IPS-18a (cell line): ENCODE measurements at regions not wholly inside any gene's neighbourhood (a gene's known extent, or its start where the extent isn't known, plus 50 kb on each side); places are given as distances from the start of the nearest gene placed in this dataset.

Experiments
- H3K27ac ChIP-seq: one replicate; pipeline ENCODE4 v1.5.1; 2013; ENCODE audit warnings: low read length
- H3K27me3 ChIP-seq: one replicate; pipeline ENCODE4 v1.6.1; 2013; ENCODE audit warnings: mild to moderate bottlenecking, low read length; ENCODE audit not compliant: control insufficient read depth, insufficient read depth
- H3K36me3 ChIP-seq: one replicate; pipeline ENCODE4 v1.6.1; 2013; ENCODE audit warnings: low read depth, low read length; ENCODE audit not compliant: control insufficient read depth
- H3K4me1 ChIP-seq: one replicate; pipeline ENCODE4 v1.6.1; 2013; ENCODE audit warnings: low read depth, low read length; ENCODE audit not compliant: control insufficient read depth
- H3K4me3 ChIP-seq: one replicate; pipeline ENCODE4 v1.5.1; 2013; ENCODE audit warnings: low read length
- H3K9ac ChIP-seq: one replicate; pipeline ENCODE4 v1.6.1; 2013; ENCODE audit warnings: mild to moderate bottlenecking, low read length, moderate library complexity
- H3K9me3 ChIP-seq: one replicate; pipeline ENCODE4 v1.6.1; 2013; ENCODE audit warnings: low read depth, low read length; ENCODE audit not compliant: control insufficient read depth

DNA sequence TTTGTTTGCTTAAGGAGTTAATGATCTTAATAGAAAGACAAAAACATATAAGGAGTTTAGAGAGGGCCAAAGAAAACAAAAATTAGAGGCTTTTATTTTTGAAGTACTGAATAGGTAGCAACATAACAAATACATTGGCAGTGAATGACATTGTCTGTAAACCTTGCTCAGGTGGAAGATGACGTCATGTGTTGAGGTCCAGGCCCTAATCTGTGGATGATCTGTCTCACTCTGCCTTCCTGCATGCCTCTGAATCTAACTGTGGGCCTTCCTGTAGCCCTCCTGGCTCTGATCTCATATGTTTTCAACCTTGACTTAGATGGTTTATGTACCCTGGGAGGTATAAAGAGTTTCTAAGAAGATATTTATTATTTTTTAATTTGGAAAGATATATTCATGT is 58.1 kb upstream of the DYNAP start:
- Histone ChIP-seq H3K9ac (no peak overlapping the region), H3K4me1 (peaks cover 50% of the 10 kb centered on the region), H3K4me3 (no peak overlapping the region), H3K27me3 (no peaks in the 10 kb centered on the region), H3K27ac (no peak overlapping the region), H3K9me3 (peaks cover 9% of the 10 kb centered on the region), H3K36me3 (peaks cover 3% of the 10 kb centered on the region)
